PC-9 (cell line): ENCODE measurements at regions not wholly inside any gene's neighbourhood (a gene's known extent, or its start where the extent isn't known, plus 50 kb on each side); places are given as distances from the start of the nearest gene placed in this dataset.

Source experiments
- BruUV-seq: library from RNA; stranded (reverse); fragments of 400-500 nt; replicated peaks from 2 replicates; lab custom pipeline; 2021; lab: Mats Ljungman, UMichigan
- CTCF ChIA-PET: fragments of 300-600 bp; sonication (Branson Sonifier 250); formaldehyde crosslinking; loops from one replicate; lab custom pipeline; 2022; ENCODE audit warnings: antibody characterized with exemption; lab: Charles Lee
- POLR2A ChIA-PET: fragments of 300-600 bp; sonication (Branson Sonifier 250); formaldehyde crosslinking; loops from one replicate; lab custom pipeline; 2022; ENCODE audit warnings: antibody characterized with exemption; ENCODE audit not compliant: unreplicated experiment; lab: Charles Lee
- DNase-seq, 2 experiments: peaks; one replicate each; pipeline versions ENCODE4 v3.0.0 to v3.0.0-alpha.2; 2015 to 2022; ENCODE audit warnings: mixed read lengths in 1 of 2
- H2AFZ ChIP-seq: fragments of 200-600 bp; sonication (generic); 2 replicates; pipeline ENCODE4 v1.8.1; 2017; ENCODE audit warnings: antibody characterized with exemption
- H3F3A ChIP-seq: fragments of 200-600 bp; sonication (generic); 2 replicates; pipeline ENCODE4 v1.8.1; 2017; ENCODE audit warnings: antibody characterized with exemption, mild to moderate bottlenecking, low read depth; ENCODE audit not compliant: insufficient read depth
- H3K27ac ChIP-seq: fragments of 200-600 bp; sonication (generic); 2 replicates; pipeline ENCODE4 v1.6.1; 2016; ENCODE audit warnings: mixed run types
- H3K27me3 ChIP-seq: fragments of 200-600 bp; sonication (generic); 2 replicates; pipeline ENCODE4 v1.6.1; 2016; ENCODE audit warnings: low read depth, mixed run types; ENCODE audit not compliant: insufficient read depth
- H3K36me3 ChIP-seq: fragments of 200-600 bp; sonication (generic); 2 replicates; pipeline ENCODE4 v1.6.1; 2016; ENCODE audit warnings: low read depth, mixed run types
- H3K4me1 ChIP-seq: fragments of 200-600 bp; sonication (generic); replicated peaks from 2 replicates; pipeline ENCODE4 v1.6.1; 2016; ENCODE audit warnings: mixed run types; ENCODE audit not compliant: insufficient read depth
- H3K4me2 ChIP-seq: fragments of 200-600 bp; sonication (generic); 2 replicates; pipeline ENCODE4 v1.6.1; 2017; ENCODE audit warnings: mixed run types
- H3K4me3 ChIP-seq: fragments of 200-600 bp; sonication (generic); 2 replicates; pipeline ENCODE4 v1.6.1; 2016; ENCODE audit warnings: mixed run types
- H3K79me2 ChIP-seq: fragments of 200-600 bp; sonication (generic); 2 replicates; pipeline ENCODE4 v1.6.1; 2017; ENCODE audit warnings: low read depth, mixed run types
- H3K9me2 ChIP-seq: fragments of 200-600 bp; sonication (generic); 2 replicates; pipeline ENCODE4 v1.8.1; 2017; ENCODE audit warnings: mild to moderate bottlenecking; ENCODE audit not compliant: insufficient read depth
- H3K9me3 ChIP-seq: fragments of 200-600 bp; sonication (generic); 2 replicates; pipeline ENCODE4 v1.8.1; 2016; ENCODE audit warnings: low read depth; ENCODE audit not compliant: insufficient read depth
- H4K20me1 ChIP-seq: fragments of 200-600 bp; sonication (generic); 2 replicates; pipeline ENCODE4 v1.8.1; 2017; ENCODE audit not compliant: insufficient read depth
- EZH2 ChIP-seq: fragments of 200-600 bp; sonication (generic); IDR thresholded peaks from 2 replicates; pipeline ENCODE4 v1.8.0; 2017; ENCODE audit warnings: antibody characterized with exemption, low read depth
- intact Hi-C: fragments of 100-400 bp; cut with micrococcal nuclease; formaldehyde crosslinking; loops from one replicate; pipeline ENCODE4 v1.10.0; 2022; ENCODE audit not compliant: unreplicated experiment
- TF ChIP-seq, protein P1 (sequence below): fragments of 200-600 bp; sonication (generic); conservative IDR thresholded peaks from 2 replicates; pipeline ENCODE4 v1.6.1; 2017; ENCODE audit warnings: mixed run types, antibody characterized with exemption, mild to moderate bottlenecking, moderate library complexity

DNA sequence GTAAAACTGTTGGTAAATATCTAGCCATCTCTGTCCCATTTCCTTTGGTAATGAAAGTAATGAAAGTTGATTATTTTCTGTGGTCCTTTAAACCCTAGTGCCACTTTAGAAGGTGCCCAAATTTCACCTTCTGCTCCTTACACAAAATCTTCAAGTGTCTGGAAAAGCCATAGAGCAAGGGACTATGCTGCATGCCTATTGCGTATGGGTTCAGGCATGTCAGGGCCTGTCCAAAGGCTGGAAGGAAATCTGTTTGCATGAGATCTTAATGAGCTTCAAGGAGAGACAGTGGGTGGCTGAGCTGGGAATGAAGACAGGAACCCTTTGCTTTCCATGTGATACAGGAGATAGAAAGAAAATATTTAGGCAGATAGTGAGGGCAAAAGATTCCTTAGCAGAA lies 66.6 kb upstream of the CCN6 start:
- Histone ChIP-seq H3K79me2 (no peaks in the 10 kb centered on the region), H2AFZ (no peak overlapping the region), H3K36me3 (no peaks in the 10 kb centered on the region), H3K4me2 (no peak overlapping the region), H3K4me1 (peaks cover 49% of the 10 kb centered on the region), H4K20me1 (no peaks in the 10 kb centered on the region), H3K27me3 (no peaks in the 10 kb centered on the region), H3K4me3 (no peak overlapping the region), H3F3A (peaks cover 31% of the 10 kb centered on the region), H3K9me2 (no peaks in the 10 kb centered on the region), H3K27ac (no peak overlapping the region), H3K9me3 (peaks cover 9% of the 10 kb centered on the region; the same call in 1 of the 2 replicates)
- CTCF ChIA-PET = no interaction called here
- POLR2A ChIA-PET = no interaction called here
- BruUV-seq = no TSS peak
- TF ChIP-seq EZH2 = no peak
- TF ChIP-seq, protein P1, sequence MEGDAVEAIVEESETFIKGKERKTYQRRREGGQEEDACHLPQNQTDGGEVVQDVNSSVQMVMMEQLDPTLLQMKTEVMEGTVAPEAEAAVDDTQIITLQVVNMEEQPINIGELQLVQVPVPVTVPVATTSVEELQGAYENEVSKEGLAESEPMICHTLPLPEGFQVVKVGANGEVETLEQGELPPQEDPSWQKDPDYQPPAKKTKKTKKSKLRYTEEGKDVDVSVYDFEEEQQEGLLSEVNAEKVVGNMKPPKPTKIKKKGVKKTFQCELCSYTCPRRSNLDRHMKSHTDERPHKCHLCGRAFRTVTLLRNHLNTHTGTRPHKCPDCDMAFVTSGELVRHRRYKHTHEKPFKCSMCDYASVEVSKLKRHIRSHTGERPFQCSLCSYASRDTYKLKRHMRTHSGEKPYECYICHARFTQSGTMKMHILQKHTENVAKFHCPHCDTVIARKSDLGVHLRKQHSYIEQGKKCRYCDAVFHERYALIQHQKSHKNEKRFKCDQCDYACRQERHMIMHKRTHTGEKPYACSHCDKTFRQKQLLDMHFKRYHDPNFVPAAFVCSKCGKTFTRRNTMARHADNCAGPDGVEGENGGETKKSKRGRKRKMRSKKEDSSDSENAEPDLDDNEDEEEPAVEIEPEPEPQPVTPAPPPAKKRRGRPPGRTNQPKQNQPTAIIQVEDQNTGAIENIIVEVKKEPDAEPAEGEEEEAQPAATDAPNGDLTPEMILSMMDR = no peak
- intact Hi-C loops = no loop called here
- DNase-seq = no peak

DNA sequence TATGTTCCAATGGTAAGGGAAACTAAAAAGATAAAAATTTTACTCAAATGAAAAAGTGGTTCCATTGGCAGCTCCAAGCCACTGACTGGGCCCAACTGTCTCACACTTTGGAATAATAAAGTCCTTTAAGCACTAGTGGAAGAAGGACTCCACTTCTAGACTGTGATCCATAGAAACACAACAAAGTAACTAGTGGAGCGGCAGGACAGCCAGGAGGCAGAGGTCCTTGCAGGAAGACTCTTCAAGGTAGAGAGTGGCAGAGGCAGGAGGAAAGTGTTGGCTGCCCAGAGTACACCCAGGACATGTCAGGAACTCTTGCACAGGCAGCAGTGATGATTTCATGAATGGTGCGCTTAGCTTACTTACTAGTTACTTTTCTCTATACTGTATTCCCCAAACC lies 65.0 kb upstream of the CCN6 start:
- Histone ChIP-seq H3F3A (peaks cover 20% of the 10 kb centered on the region), H3K4me3 (no peak overlapping the region), H4K20me1 (no peaks in the 10 kb centered on the region), H3K27me3 (no peaks in the 10 kb centered on the region), H3K36me3 (no peaks in the 10 kb centered on the region), H3K4me1 (peaks cover 39% of the 10 kb centered on the region), H3K27ac (no peak overlapping the region), H3K4me2 (no peak overlapping the region), H3K9me3 (peaks cover 9% of the 10 kb centered on the region; the same call in 1 of the 2 replicates), H2AFZ (no peak overlapping the region), H3K9me2 (no peaks in the 10 kb centered on the region), H3K79me2 (no peaks in the 10 kb centered on the region)
- DNase-seq = no peak
- ChIA-PET CTCF (no interaction called here), POLR2A (no interaction called here)
- BruUV-seq = no TSS peak
- TF ChIP-seq, protein P1 = no peak
- no peak for TF ChIP-seq EZH2
- intact Hi-C loops = no loop called here

DNA sequence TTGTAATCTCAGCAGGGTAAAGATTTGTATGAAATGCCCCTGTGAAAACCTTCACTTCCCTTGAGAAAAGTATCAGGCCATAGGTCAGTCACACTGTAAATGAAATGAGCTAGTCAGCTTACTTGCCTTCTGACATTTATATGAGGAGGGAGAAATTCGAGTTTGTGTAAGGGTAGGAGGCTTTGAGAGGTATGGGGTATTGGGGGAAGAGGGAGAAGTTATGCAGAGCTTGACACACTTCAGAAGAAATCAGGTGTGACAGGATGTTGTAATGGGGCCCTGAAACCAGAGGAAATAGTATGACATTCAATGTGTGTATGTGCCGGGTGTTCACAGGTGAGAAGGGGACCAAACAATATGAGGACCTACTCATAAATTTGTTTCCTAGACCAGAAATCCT lies 64.2 kb upstream of the CCN6 start:
- intact Hi-C loops = no loop called here
- POLR2A ChIA-PET = no interaction called here
- no peak overlapping the region for H3K4me3 ChIP-seq
- 0 out of 2 replicates have a peak overlapping the region, but pooled peaks have one; percentile 32 for H2AFZ ChIP-seq
- H4K20me1 ChIP-seq = no peaks in the 10 kb centered on the region
- CTCF ChIA-PET = no interaction called here
- no peaks in the 10 kb centered on the region for H3K79me2 ChIP-seq
- H3F3A ChIP-seq = peaks cover 11% of the 10 kb centered on the region
- peaks cover 31% of the 10 kb centered on the region for H3K4me1 ChIP-seq
- H3K9me2 ChIP-seq = no peaks in the 10 kb centered on the region
- H3K9me3 ChIP-seq = peaks cover 9% of the 10 kb centered on the region; the same call in 1 of the 2 replicates
- H3K36me3 ChIP-seq = no peaks in the 10 kb centered on the region
- no peak for DNase-seq
- H3K27ac ChIP-seq = no peak overlapping the region
- no TSS peak for BruUV-seq
- TF ChIP-seq, protein P1 = no peak
- TF ChIP-seq EZH2 = no peak
- no peak overlapping the region for H3K4me2 ChIP-seq
- no peaks in the 10 kb centered on the region for H3K27me3 ChIP-seq
